Heart left ventricle (tissue), 13 donors: ENCODE measurements at regions not wholly inside any gene's neighbourhood (a gene's known extent, or its start where the extent isn't known, plus 50 kb on each side); places are given as distances from the start of the nearest gene placed in this dataset.

Experiments used
- CTCF ChIP-seq, 12 donors: fragments of 200-600 bp; sonication (generic) in 4 of 12; IDR thresholded peaks; one replicate each; pipeline versions ENCODE4 v1.5.0 to v1.8.0; 2018 to 2022; ENCODE audit warnings: antibody characterized with exemption in 12 of 12, mild to moderate bottlenecking in 5 of 12
- POLR2A ChIP-seq, 2 donors: fragments of 450-650 bp; IDR thresholded peaks; one replicate each; pipeline ENCODE4 v1.6.1; 2017; ENCODE audit warnings: antibody characterized with exemption in 2 of 2, mild to moderate bottlenecking in 2 of 2, moderate library complexity in 2 of 2
- donor health status: ischemic (EF 13 %, LVEDD 7.1; RV severe dilation, severe dysfunction).
- donor health status: DM: no; HTN: yes; CAD: no.
- donor health status: DM: no; HTN: no; CAD: no.
- donor health status: ischemic (EF 25% LVEDD 6.9; RV normal size, moderate dysfunction).
- donor health status: ischemic (EF 25% LVEDD 5.7; RV mildly dilated, moderate dysfunction).
- donor health status: ischemic (EF 35%, LVEDD 5.7; RV mildly dilated, moderate dysfunction).
- donor health status: nonischemic (EF 11% LVEDD 7.7; RV severe dilation, severe dysfunction).
- donor health status: DM: yes; HTN: yes; CAD: no.
- donor health status: PGD.
- donor health status: ischemic (EF 29% LVEDD 5.4; RV normal size, mild dysfunction).
- donor health status: nonischemic (EF 23%, LVEDD 6.1; RV moderate dilation, normal function).

GRCh38 chr5:13357929-13358328 is 586.6 kb downstream of the DNAH5 start:
- TF ChIP-seq CTCF (IDR thresholded peaks at IDR 0.05) (no peak), POLR2A (IDR thresholded peaks at IDR 0.05) (no peak)
